IPS-NIHi11 (cell line): ENCODE measurements at regions not wholly inside any gene's neighbourhood (a gene's known extent, or its start where the extent isn't known, plus 50 kb on each side); places are given as distances from the start of the nearest gene placed in this dataset.

Experiments
- DNase-seq: peaks from one replicate; pipeline ENCODE4 v3.0.0; 2012; ENCODE audit warnings: mixed read lengths, low spot score

- DNase-seq = no peak
Measured at GRCh38 chr13:111844222-111844671, 222.7 kb upstream of the SOX1 start.

GRCh38 chr13:111844682-111845081, 222.3 kb upstream of the SOX1 start:
- DNase-seq = no peak

GRCh38 chr13:111845621-111846351, 221.2 kb upstream of the SOX1 start:
- DNase-seq = peak; percentile 54

- DNase-seq = peak; percentile 45
Measured at GRCh38 chr13:111846391-111847159, 220.4 kb upstream of the SOX1 start.

GRCh38 chr13:111847964-111848363, 219.0 kb upstream of the SOX1 start:
- no peak for DNase-seq

- no peak for DNase-seq
Measured at GRCh38 chr13:111850458-111850857, 216.5 kb upstream of the SOX1 start.

- DNase-seq = no peak
Measured at GRCh38 chr13:111850976-111851375, 216.0 kb upstream of the SOX1 start.

- DNase-seq = no peak
Measured at GRCh38 chr13:111852725-111853518, 214.0 kb upstream of the SOX1 start.

- DNase-seq = no peak
Measured at GRCh38 chr13:111853721-111854120, 213.2 kb upstream of the SOX1 start.

GRCh38 chr13:111854403-111854802, 212.5 kb upstream of the SOX1 start:
- no peak for DNase-seq

GRCh38 chr13:111855191-111855590, 211.8 kb upstream of the SOX1 start:
- DNase-seq = no peak

- DNase-seq = no peak
Measured at GRCh38 chr13:111855786-111856185, 211.2 kb upstream of the SOX1 start.

GRCh38 chr13:111856571-111856970, 210.4 kb upstream of the SOX1 start:
- DNase-seq = no peak

GRCh38 chr13:111857336-111857735, 209.6 kb upstream of the SOX1 start:
- no peak for DNase-seq

- DNase-seq = no peak
Measured at GRCh38 chr13:111857846-111858560, 208.9 kb upstream of the SOX1 start.

- DNase-seq = no peak
Measured at GRCh38 chr13:111858571-111858970, 208.4 kb upstream of the SOX1 start.

GRCh38 chr13:111859354-111860230, 207.4 kb upstream of the SOX1 start:
- DNase-seq = no peak

GRCh38 chr13:111860231-111860552, 206.8 kb upstream of the SOX1 start:
- DNase-seq = no peak

- DNase-seq = no peak
Measured at GRCh38 chr13:111861319-111861718, 205.6 kb upstream of the SOX1 start.

- DNase-seq = no peak
Measured at GRCh38 chr13:111861766-111862366, 205.1 kb upstream of the SOX1 start.
